ENCODE measurements at regions not wholly inside any gene's neighbourhood (a gene's known extent, or its start where the extent isn't known, plus 50 kb on each side); places are given as distances from the start of the nearest gene placed in this dataset.
A peak's percentile ranks its signal among the peaks of the same experiment; 100 is the strongest.

- DNase-seq = no peak
Observed at GRCh38 chr1:201660931-201661822, 122.2 kb downstream of the NAV1 start.

GRCh38 chr1:201661823-201662359 is 123.0 kb downstream of the NAV1 start:
- no peak for DNase-seq

DNA sequence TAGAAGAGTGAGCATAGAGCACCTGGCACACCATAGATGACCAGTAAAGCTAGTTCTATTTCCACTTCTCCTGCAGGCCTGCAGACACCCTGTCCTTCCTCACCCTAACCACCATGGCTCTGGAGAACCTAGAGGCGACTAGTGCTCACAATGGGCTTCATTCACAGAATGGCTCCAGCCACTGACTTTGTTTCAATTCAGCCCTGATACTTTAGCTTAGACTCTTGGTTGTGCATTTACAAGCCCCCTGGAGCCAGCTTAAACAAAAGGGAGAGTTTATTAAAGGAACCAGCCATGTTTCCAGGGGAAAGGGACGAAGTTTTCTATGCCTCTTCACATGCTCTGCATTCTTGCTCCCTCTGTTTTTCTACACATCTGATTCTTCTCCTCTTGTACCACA is 123.7 kb downstream of the NAV1 start:
- DNase-seq = no peak

GRCh38 chr1:201663491-201664113 is 124.7 kb downstream of the NAV1 start:
- DNase-seq = no peak

DNA sequence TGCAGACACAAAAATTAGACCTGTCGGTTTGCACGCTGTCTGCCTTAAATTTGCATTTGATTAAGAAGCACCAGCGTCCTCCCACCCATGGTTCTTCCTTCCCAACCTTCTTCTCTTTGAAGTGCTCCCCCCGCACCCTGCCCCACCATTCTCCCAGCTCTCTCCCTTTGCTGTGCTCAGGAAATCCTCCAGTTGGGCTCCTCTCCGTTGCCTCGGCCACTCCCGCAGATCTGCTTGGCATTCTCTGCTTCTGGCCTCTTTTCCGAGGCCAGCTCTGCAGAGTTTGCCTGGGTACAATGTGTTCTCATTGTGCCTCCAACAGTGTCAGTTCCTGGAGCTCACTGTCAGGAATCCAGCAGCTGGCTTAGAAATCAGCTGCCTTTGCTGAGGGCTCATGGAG is 126.1 kb downstream of the NAV1 start:
- DNase-seq = no peak

DNA sequence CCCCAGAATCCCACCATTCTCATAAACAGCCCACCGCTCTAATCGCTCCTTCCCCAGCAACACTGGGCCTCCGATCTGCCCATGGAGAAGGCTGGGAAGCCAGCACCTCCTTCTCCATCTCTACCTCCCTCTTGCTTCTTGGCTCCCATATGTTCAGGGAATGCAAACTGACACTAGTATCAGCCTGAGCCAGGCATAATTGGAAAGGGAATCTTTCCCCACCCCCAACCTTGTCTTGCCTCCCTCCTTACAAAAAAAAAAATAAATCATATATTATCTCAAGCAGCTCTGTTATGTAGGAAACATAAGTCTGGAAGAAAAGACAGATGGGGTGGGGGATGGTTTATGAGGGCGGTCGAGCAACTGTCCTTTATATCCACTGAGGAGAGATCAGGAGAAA is 127.2 kb downstream of the NAV1 start:
- DNase-seq = no peak

- no peak for DNase-seq
Observed at GRCh38 chr1:201666645-201667044, 127.7 kb downstream of the NAV1 start.

GRCh38 chr1:201667479-201667878 is 128.6 kb downstream of the NAV1 start:
- no peak for DNase-seq

DNA sequence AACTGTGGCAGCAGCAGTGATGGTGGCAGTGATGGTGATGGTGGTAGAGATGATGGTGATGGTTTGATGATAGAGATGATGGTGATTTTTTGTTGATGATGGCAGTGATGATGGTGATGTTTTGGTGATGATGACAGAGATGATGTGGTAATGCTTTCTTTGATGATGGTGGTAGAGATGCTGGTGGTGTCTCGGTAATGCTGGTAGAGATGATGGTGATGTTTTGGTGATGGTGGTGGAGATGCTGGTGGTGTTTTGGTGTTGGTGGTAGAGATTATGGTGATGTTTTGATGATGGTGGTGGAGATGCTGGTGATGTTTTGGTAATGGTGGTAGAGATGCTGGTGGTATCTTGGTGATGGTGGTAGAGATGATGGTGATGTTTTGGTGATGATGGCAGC is 131.6 kb downstream of the NAV1 start:
- no peak for DNase-seq

- no peak for DNase-seq
Observed at GRCh38 chr1:201672685-201673084, 133.8 kb downstream of the NAV1 start.

DNA sequence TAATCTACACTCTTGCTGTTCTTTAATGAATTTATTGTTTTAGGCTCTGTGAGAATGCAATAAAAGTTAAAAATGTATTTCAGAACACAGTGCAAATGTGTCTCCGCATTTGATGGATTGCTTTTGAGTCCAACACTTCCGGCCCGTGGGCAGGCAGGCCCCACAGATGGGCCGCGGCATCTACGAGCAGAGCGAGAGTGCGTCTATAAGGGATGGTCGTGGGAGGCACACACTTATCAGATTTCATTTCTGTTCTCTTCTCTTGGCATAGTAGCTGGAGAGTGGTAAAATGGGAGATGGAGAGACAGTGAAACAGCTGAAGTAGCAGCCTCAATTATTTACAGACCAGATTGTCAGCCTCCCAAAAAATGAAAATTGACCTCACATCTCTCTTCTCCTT is 134.2 kb downstream of the NAV1 start:
- no peak for DNase-seq

DNA sequence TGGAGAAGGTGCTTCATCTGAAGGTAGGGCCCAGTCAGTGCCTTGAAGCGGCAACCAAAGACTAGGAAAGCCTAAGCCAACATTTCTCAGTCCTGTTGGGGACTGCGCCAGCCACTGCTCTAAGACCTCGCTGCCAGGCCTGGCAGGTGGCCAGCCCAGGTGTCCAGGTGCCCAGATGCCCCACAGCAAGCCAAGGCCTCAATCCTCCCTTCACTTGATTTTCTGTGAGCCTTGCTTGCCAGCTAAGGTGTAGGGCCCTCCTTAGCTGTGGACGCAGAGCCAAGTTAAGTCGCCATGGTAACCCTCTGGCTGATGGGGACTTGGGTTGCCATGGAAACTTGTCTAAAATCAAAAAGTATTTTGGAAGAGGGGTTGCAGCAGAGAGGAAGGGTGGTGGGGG is 135.0 kb downstream of the NAV1 start:
- no peak for DNase-seq

DNA sequence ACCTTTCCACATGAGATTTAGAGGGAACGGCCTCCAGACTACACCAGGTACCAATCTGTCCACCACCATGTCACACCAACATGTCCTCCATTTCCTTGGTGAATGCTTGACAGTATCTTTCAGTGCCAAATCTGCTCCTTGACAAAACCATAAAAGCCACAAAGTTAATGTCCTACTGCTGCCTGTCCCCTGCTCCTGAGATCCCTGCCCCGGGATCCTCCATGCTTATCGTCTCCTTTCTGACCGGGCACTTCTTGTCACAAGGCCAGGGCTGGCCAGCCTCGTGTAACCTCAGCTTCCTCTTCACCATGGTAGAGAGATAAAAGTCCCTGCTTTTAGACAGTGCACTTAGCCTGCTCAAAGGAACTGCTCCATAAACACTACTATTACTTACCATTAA is 136.2 kb downstream of the NAV1 start:
- DNase-seq = no peak

- DNase-seq = no peak
Observed at GRCh38 chr1:201676197-201676596, 137.3 kb downstream of the NAV1 start.

DNA sequence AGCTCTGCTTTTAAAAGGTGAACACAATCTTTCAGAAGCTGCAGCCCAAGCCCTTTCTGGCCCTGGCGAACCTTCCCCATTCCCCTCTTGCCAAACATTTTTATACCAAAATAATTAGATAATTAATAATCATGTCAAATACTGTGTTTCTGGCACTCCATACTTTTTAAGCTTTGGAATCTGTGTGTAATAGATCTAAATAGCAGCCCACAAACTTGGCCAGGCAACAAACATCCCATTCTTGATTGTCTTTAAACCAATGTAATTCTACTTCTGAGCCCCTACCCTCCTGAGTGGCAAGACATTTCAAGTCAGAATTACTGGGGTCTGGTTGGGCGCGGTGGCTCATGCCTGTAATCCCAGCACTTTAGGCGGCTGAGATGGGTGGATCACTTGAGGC is 137.7 kb downstream of the NAV1 start:
- no peak for DNase-seq

GRCh38 chr1:201678264-201679101 is 139.6 kb downstream of the NAV1 start:
- peak; percentile 69 for DNase-seq

GRCh38 chr1:201681375-201681774 is 142.4 kb downstream of the NAV1 start:
- no peak for DNase-seq

GRCh38 chr1:201682964-201683363 is 144.0 kb downstream of the NAV1 start:
- DNase-seq = no peak

- DNase-seq = no peak
Observed at GRCh38 chr1:201683397-201683796, 144.5 kb downstream of the NAV1 start.

GRCh38 chr1:201685485-201685884 is 143.5 kb upstream of the IPO9 start:
- no peak for DNase-seq

GRCh38 chr1:201686714-201687455 is 142.1 kb upstream of the IPO9 start:
- no peak for DNase-seq

DNA sequence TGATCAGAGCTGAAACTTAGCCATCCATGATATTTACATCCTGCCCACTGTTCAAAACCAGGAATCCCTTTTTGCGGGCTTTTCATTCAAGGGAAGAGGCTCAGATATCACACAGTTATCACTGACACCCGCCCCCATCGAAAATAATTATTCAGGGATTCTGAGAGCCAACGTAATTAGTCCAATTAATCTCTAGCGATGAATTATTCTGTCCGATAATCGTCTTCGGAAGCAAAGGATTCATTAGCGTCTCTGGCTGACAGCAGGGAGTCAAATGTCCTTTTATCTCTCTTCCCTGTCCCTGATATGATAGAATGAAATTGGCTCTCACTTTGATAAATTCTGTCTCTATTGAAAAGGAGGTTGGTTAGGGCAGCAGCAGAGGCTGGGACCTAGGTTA is 140.4 kb upstream of the IPO9 start:
- no peak for DNase-seq

DNA sequence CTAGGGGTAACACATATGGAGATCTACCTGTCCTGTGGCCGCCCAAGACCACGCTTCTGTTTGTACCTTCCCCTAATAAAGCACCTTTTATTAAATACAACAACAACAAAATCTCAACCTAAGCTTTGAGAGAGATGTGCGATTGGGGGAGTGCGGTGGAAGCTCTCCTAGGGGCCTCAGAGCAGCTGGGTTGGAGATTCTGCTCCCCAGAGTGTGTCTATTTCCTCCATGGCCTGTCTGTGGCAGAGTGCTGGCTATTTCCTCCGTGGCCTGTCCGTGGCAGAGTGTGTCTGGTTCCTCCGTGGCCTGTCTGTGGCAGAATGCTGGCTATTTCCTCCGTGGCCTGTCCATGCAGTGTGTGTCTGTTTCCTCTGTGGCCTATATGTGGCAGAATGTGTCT is 139.3 kb upstream of the IPO9 start:
- no peak for DNase-seq
